ENCODE measurements at regions not wholly inside any gene's neighbourhood (a gene's known extent, or its start where the extent isn't known, plus 50 kb on each side); places are given as distances from the start of the nearest gene placed in this dataset.

DNA sequence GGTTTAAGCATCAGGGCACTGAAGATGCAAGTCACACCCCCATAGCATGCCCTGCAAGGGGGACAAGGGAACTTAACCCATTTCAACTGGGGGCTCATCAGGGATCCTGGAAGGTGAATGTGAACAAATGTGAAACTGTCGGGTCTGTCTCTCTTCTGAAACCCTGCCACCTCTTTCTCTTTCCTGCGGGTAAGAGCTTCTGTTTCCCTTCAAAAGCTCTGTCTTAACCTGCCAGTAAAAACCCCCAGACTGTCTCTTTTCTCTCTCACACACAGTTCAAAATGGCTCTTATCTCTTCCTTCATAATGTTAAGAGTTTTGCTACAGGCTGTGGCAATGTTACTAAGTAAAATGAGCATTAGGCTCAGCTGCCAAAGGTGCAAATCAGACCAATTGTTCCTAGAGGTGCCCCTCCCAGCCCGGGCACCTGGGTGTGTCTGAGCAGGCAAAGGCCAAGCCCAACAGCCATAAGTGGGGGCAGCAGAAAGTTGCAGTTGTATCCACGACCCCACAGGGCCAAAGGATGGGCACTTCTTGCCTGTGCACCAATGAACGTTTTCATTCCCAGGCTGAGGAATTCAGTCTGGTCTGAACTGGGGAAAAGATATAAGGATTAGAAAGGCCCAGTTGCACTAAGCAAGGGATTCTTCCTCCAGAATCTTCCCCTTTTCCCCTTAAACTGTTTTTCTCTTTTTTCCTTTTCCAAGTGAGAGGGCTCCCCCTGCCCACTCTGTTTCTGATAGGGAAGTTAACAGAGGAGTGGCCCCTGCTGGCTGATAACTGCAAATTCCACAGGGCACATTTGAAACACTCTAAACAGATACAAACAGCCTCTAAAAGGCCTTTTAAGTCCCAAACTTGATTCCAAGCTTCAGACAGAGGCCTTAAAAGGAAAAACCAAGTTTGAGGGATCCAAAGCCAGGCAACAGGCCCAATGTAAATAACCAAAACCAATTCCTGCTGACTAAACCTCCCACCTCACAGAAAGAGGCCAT, 113.8 kb upstream of the EPHA6 start:
- TF ChIP-seq ZNF263 (CRISPR knock-in tag; IDR thresholded peaks at IDR 0.05; ENCODE audit: low read depth) (no peak), ZNF396 (CRISPR knock-in tag; IDR thresholded peaks at IDR 0.05; ENCODE audit: borderline replicate concordance) (no peak), ESRRA (CRISPR knock-in tag; IDR thresholded peaks at IDR 0.05; ENCODE audit: borderline replicate concordance) (no peak), ZBTB21 (CRISPR knock-in tag; IDR thresholded peaks at IDR 0.05; ENCODE audit: borderline replicate concordance) (no peak), MYBL2 (CRISPR knock-in tag; IDR thresholded peaks at IDR 0.05) (no peak), JUN (CRISPR knock-in tag; IDR thresholded peaks at IDR 0.05) (no peak)
- TF ChIP-seq, protein P1, sequence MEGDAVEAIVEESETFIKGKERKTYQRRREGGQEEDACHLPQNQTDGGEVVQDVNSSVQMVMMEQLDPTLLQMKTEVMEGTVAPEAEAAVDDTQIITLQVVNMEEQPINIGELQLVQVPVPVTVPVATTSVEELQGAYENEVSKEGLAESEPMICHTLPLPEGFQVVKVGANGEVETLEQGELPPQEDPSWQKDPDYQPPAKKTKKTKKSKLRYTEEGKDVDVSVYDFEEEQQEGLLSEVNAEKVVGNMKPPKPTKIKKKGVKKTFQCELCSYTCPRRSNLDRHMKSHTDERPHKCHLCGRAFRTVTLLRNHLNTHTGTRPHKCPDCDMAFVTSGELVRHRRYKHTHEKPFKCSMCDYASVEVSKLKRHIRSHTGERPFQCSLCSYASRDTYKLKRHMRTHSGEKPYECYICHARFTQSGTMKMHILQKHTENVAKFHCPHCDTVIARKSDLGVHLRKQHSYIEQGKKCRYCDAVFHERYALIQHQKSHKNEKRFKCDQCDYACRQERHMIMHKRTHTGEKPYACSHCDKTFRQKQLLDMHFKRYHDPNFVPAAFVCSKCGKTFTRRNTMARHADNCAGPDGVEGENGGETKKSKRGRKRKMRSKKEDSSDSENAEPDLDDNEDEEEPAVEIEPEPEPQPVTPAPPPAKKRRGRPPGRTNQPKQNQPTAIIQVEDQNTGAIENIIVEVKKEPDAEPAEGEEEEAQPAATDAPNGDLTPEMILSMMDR (IDR thresholded peaks at IDR 0.05): peak; percentile 34; the same call in 1 of the 2 replicates
- TF ChIP-seq, protein P2, sequence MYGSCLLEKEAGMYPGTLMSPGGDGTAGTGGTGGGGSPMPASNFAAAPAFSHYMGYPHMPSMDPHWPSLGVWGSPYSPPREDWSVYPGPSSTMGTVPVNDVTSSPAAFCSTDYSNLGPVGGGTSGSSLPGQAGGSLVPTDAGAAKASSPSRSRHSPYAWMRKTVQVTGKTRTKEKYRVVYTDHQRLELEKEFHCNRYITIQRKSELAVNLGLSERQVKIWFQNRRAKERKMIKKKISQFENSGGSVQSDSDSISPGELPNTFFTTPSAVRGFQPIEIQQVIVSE (CRISPR knock-in tag; IDR thresholded peaks at IDR 0.05; ENCODE audit: borderline replicate concordance): no peak
- TF ChIP-seq, protein P3, sequence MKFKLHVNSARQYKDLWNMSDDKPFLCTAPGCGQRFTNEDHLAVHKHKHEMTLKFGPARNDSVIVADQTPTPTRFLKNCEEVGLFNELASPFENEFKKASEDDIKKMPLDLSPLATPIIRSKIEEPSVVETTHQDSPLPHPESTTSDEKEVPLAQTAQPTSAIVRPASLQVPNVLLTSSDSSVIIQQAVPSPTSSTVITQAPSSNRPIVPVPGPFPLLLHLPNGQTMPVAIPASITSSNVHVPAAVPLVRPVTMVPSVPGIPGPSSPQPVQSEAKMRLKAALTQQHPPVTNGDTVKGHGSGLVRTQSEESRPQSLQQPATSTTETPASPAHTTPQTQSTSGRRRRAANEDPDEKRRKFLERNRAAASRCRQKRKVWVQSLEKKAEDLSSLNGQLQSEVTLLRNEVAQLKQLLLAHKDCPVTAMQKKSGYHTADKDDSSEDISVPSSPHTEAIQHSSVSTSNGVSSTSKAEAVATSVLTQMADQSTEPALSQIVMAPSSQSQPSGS (CRISPR knock-in tag; IDR thresholded peaks at IDR 0.05; ENCODE audit: borderline replicate concordance, low read depth): no peak

All from WTC11 (cell line).